ENCODE measurements at regions not wholly inside any gene's neighbourhood (a gene's known extent, or its start where the extent isn't known, plus 50 kb on each side); places are given as distances from the start of the nearest gene placed in this dataset.

DNA sequence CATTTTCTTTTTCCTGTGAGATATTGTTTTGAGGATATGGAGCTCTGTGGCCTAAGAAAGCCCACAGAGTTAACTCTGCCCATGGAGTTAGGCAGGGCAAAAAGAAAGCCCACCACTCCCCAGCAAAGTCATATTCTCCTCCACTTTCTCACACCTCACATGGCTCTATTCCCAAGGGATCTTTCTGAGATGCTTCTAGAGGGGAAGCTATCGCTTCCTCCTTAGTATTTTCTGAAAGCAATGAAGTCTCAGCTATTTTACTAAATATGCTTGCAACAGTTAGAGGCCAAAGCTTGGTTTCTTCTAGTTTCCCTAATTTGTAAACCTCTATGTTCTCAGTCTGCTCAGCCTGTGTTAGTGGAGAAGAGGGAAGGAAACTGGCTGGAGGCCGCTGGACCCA lies 80.3 kb upstream of the EOMES start (continued):
- TF ChIP-seq NR2F2 (IDR thresholded peaks at IDR 0.05), result no peak
- TF ChIP-seq TAF1 (conservative IDR thresholded peaks at IDR 0.05), result no peak
- TF ChIP-seq, protein P1, sequence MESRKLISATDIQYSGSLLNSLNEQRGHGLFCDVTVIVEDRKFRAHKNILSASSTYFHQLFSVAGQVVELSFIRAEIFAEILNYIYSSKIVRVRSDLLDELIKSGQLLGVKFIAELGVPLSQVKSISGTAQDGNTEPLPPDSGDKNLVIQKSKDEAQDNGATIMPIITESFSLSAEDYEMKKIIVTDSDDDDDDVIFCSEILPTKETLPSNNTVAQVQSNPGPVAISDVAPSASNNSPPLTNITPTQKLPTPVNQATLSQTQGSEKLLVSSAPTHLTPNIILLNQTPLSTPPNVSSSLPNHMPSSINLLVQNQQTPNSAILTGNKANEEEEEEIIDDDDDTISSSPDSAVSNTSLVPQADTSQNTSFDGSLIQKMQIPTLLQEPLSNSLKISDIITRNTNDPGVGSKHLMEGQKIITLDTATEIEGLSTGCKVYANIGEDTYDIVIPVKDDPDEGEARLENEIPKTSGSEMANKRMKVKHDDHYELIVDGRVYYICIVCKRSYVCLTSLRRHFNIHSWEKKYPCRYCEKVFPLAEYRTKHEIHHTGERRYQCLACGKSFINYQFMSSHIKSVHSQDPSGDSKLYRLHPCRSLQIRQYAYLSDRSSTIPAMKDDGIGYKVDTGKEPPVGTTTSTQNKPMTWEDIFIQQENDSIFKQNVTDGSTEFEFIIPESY (IDR thresholded peaks at IDR 0.05), result no peak
- no peak for TF ChIP-seq JUND (IDR thresholded peaks at IDR 0.05)
- TF ChIP-seq EGR1 (IDR thresholded peaks at IDR 0.05; ENCODE audit: low read depth in 2 of 2), result no peak
- no peak for TF ChIP-seq SP1 (IDR thresholded peaks at IDR 0.05)

DNA sequence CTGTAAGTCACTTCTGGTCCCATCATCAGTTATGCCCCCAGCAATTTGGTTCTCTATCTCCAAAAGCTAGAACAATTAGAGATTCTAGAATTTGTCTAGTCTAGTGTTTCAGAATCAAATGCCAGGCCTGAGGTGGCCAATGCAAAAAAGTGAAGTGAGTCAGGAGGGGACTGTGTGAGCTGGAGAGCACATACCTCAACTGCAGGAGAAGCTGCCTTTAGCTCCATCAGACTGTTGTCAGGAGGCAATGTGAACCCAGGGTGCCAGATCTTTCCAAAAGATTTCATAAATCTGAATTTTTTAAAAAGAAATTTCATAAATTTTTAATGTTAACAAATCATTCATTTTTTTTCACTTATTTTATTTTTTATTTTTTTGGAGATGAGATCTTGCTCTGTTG lies 80.7 kb upstream of the EOMES start:
- no peak overlapping the region for H3K4me3 ChIP-seq (ENCODE audit: low read depth in 1 of 3, low read length in 3 of 3)
- TF ChIP-seq, protein P2, sequence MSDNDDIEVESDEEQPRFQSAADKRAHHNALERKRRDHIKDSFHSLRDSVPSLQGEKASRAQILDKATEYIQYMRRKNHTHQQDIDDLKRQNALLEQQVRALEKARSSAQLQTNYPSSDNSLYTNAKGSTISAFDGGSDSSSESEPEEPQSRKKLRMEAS (IDR thresholded peaks at IDR 0.05), result no peak
- TF ChIP-seq JUND (IDR thresholded peaks at IDR 0.05), result no peak
- TF ChIP-seq, protein P1 (IDR thresholded peaks at IDR 0.05), result no peak
- TF ChIP-seq RXRA (IDR thresholded peaks at IDR 0.05), result no peak
- no peak for TF ChIP-seq GABPA (IDR thresholded peaks at IDR 0.05 in 1 of 2, conservative IDR thresholded peaks at IDR 0.05 in 1 of 2)
- no peak for TF ChIP-seq YY1 (IDR thresholded peaks at IDR 0.05)
- TF ChIP-seq TAF1 (conservative IDR thresholded peaks at IDR 0.05), result no peak
- TF ChIP-seq NR2F2 (IDR thresholded peaks at IDR 0.05), result no peak
- TF ChIP-seq, protein P3, sequence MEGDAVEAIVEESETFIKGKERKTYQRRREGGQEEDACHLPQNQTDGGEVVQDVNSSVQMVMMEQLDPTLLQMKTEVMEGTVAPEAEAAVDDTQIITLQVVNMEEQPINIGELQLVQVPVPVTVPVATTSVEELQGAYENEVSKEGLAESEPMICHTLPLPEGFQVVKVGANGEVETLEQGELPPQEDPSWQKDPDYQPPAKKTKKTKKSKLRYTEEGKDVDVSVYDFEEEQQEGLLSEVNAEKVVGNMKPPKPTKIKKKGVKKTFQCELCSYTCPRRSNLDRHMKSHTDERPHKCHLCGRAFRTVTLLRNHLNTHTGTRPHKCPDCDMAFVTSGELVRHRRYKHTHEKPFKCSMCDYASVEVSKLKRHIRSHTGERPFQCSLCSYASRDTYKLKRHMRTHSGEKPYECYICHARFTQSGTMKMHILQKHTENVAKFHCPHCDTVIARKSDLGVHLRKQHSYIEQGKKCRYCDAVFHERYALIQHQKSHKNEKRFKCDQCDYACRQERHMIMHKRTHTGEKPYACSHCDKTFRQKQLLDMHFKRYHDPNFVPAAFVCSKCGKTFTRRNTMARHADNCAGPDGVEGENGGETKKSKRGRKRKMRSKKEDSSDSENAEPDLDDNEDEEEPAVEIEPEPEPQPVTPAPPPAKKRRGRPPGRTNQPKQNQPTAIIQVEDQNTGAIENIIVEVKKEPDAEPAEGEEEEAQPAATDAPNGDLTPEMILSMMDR (IDR thresholded peaks at IDR 0.05; ENCODE audit: low read depth, low read length, missing input control), result no peak
- TF ChIP-seq, protein P4, sequence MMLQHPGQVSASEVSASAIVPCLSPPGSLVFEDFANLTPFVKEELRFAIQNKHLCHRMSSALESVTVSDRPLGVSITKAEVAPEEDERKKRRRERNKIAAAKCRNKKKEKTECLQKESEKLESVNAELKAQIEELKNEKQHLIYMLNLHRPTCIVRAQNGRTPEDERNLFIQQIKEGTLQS (IDR thresholded peaks at IDR 0.05), result no peak
- DNase-seq (ENCODE audit: low spot score), result no peak
- no peaks in the 10 kb centered on the region for H3K4me1 ChIP-seq (ENCODE audit: control insufficient read depth in 4 of 4, insufficient read depth in 4 of 4, low read length in 3 of 4)
- H3K9ac ChIP-seq (ENCODE audit: low read depth in 1 of 2, low read length in 2 of 2), result no peak overlapping the region
- H3K27ac ChIP-seq (ENCODE audit: low read depth in 1 of 2, low read length in 2 of 2), result no peak overlapping the region
- no peaks in the 10 kb centered on the region for H3K36me3 ChIP-seq (ENCODE audit: control insufficient read depth in 4 of 4, insufficient read depth in 3 of 4, low read depth in 1 of 4, low read length in 3 of 4)
- peaks cover 0 to 2% (median 0%) of the 10 kb centered on the region in 4 donors for H3K27me3 ChIP-seq (ENCODE audit: control insufficient read depth in 4 of 4, insufficient read depth in 4 of 4, low read length in 3 of 4)
- H3K9me3 ChIP-seq (ENCODE audit: control insufficient read depth in 4 of 4, low read length in 3 of 4), result no peaks in the 10 kb centered on the region

- no peaks in the 10 kb centered on the region for H3K36me3 ChIP-seq (ENCODE audit: control insufficient read depth in 4 of 4, insufficient read depth in 3 of 4, low read depth in 1 of 4, low read length in 3 of 4)
- H3K27me3 ChIP-seq (ENCODE audit: control insufficient read depth in 4 of 4, insufficient read depth in 4 of 4, low read length in 3 of 4), result peaks cover 0 to 2% (median 0%) of the 10 kb centered on the region in 4 donors
- no peak overlapping the region for H3K9ac ChIP-seq (ENCODE audit: low read depth in 1 of 2, low read length in 2 of 2)
- H3K27ac ChIP-seq (ENCODE audit: low read depth in 1 of 2, low read length in 2 of 2), result no peak overlapping the region
- no peak overlapping the region for H3K4me3 ChIP-seq (ENCODE audit: low read depth in 1 of 3, low read length in 3 of 3)
- H3K9me3 ChIP-seq (ENCODE audit: control insufficient read depth in 4 of 4, low read length in 3 of 4), result no peaks in the 10 kb centered on the region
- H3K4me1 ChIP-seq (ENCODE audit: control insufficient read depth in 4 of 4, insufficient read depth in 4 of 4, low read length in 3 of 4), result no peaks in the 10 kb centered on the region
- 85% methylated on average over 2 of the region's 2 CpGs for WGBS
- no peak for DNase-seq (ENCODE audit: low spot score)
- TF ChIP-seq RAD21 (IDR thresholded peaks at IDR 0.05), result no peak
- TF ChIP-seq, protein P3 (IDR thresholded peaks at IDR 0.05; ENCODE audit: low read depth, low read length, missing input control), result no peak
- no peak for TF ChIP-seq HNF4A (conservative IDR thresholded peaks at IDR 0.05)
- TF ChIP-seq, protein P5, sequence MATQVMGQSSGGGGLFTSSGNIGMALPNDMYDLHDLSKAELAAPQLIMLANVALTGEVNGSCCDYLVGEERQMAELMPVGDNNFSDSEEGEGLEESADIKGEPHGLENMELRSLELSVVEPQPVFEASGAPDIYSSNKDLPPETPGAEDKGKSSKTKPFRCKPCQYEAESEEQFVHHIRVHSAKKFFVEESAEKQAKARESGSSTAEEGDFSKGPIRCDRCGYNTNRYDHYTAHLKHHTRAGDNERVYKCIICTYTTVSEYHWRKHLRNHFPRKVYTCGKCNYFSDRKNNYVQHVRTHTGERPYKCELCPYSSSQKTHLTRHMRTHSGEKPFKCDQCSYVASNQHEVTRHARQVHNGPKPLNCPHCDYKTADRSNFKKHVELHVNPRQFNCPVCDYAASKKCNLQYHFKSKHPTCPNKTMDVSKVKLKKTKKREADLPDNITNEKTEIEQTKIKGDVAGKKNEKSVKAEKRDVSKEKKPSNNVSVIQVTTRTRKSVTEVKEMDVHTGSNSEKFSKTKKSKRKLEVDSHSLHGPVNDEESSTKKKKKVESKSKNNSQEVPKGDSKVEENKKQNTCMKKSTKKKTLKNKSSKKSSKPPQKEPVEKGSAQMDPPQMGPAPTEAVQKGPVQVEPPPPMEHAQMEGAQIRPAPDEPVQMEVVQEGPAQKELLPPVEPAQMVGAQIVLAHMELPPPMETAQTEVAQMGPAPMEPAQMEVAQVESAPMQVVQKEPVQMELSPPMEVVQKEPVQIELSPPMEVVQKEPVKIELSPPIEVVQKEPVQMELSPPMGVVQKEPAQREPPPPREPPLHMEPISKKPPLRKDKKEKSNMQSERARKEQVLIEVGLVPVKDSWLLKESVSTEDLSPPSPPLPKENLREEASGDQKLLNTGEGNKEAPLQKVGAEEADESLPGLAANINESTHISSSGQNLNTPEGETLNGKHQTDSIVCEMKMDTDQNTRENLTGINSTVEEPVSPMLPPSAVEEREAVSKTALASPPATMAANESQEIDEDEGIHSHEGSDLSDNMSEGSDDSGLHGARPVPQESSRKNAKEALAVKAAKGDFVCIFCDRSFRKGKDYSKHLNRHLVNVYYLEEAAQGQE (IDR thresholded peaks at IDR 0.05), result no peak
- TF ChIP-seq YY1 (IDR thresholded peaks at IDR 0.05), result no peak
- TF ChIP-seq FOXA2 (IDR thresholded peaks at IDR 0.05), result no peak
- TF ChIP-seq EGR1 (IDR thresholded peaks at IDR 0.05; ENCODE audit: low read depth in 2 of 2), result no peak
- TF ChIP-seq, protein P2 (IDR thresholded peaks at IDR 0.05), result no peak
- TF ChIP-seq FOXA1 (IDR thresholded peaks at IDR 0.05), result no peak
- TF ChIP-seq, protein P4 (IDR thresholded peaks at IDR 0.05), result no peak
These were observed 83.2 kb upstream of the EOMES start for GRCh38 chr3:27805282-27805681.
